Right lobe of liver (tissue), 6 donors: ENCODE measurements at regions not wholly inside any gene's neighbourhood (a gene's known extent, or its start where the extent isn't known, plus 50 kb on each side); places are given as distances from the start of the nearest gene placed in this dataset.

ENCODE experiments used
- ATAC-seq, 4 donors: fragments of 200-7000 bp; cut with Tn5 transposase; one replicate each; pipeline ENCODE4 v1.9.1; 2020; ENCODE audit warnings: mild to moderate bottlenecking in 4 of 4, moderate library complexity in 4 of 4
- DNase-seq, 3 donors: peaks; one replicate each; pipeline ENCODE4 v3.0.0-alpha.2; 2020
- H3K27ac ChIP-seq, 3 donors: fragments of 200-600 bp; one replicate each; pipeline ENCODE4 v1.8.0; 2022
- H3K27me3 ChIP-seq, 2 donors: fragments of 200-600 bp; one replicate each; pipeline ENCODE4 v1.8.0; 2022
- H3K36me3 ChIP-seq, 4 donors: fragments of 200-600 bp; sonication (generic) in 1 of 4; one replicate each; pipeline versions ENCODE4 v1.5.1 to v1.8.0; 2017 to 2022; ENCODE audit warnings: control low read depth in 1 of 4
- H3K4me1 ChIP-seq, 4 donors: fragments of 200-600 bp; sonication (generic) in 1 of 4; one replicate each; pipeline versions ENCODE4 v1.5.1 to v1.8.0; 2017 to 2022; ENCODE audit warnings: control low read depth in 1 of 4
- H3K4me3 ChIP-seq, 3 donors: fragments of 200-600 bp; one replicate each; pipeline ENCODE4 v1.8.0; 2022
- H3K9me3 ChIP-seq, 4 donors: fragments of 200-600 bp; sonication (generic) in 1 of 4; one replicate each; pipeline versions ENCODE4 v1.5.1 to v1.8.0; 2017 to 2022; ENCODE audit warnings: control low read depth in 1 of 4
- POLR2A ChIP-seq: fragments of 450-650 bp; IDR thresholded peaks from one replicate; pipeline ENCODE4 v1.6.1; 2017; ENCODE audit warnings: antibody characterized with exemption, mild to moderate bottlenecking
- WGBS: methylation state at CpG from one replicate; pipeline ENCODE4 v1.1.6; 2018; ENCODE audit warnings: low coverage, low lambda C conversion rate; ENCODE audit not compliant: insufficient coverage; ENCODE audit errors: missing lambda C conversion rate; 5-methylcytosine and 5-hydroxymethylcytosine counted together
- intact Hi-C, 2 donors: fragments of 100-400 bp; cut with DNase I; formaldehyde crosslinking; loops; one replicate each; pipeline versions ENCODE4 v1.11.2 to v1.14.1; 2022
- TF ChIP-seq, protein P1 (sequence below), 4 donors: fragments of 200-600 bp in 3 of 4; fragments of 450-650 bp in 1 of 4; IDR thresholded peaks; one replicate each; pipeline versions ENCODE4 v1.5.1 to v1.8.0; 2016 to 2022; ENCODE audit warnings: antibody characterized with exemption in 4 of 4, mild to moderate bottlenecking in 2 of 4
- donor health status: DM: no; HTN: yes; CAD: no.
- donor health status: DM: no; HTN: no; CAD: no.
- donor health status: DM: no; HTN: no; CAD: no.
- donor health status: DM: no; HTN: yes; CAD: no.
- donor health status: DM: no; HTN: yes; CAD: no.

DNA sequence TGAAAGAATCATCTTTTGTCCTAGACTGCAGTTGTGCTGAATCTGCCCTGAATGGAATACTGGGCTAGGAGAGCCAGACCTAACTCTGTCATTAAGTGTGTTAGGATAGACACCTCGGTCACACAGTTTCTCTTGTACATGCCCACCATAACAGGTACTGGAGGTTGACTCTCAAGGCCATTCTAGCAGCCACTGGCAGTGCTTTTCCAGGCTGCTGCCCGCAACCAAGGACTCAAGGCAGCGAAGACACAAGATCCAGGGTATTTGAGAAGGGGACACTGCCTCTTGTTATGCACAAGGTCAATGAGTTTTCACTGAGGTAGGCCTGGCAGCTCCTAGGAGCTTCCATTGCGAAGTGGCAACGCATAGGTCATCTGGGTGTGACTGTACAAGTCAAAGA lies 70.6 kb upstream of the ZNF746 start:
- Histone ChIP-seq H3K36me3 (no peaks in the 10 kb centered on the region), H3K4me3 (no peak overlapping the region), H3K9me3 (peaks cover 0 to 3% (median 0%) of the 10 kb centered on the region in 4 donors), H3K4me1 (no peaks in the 10 kb centered on the region), H3K27ac (no peak overlapping the region), H3K27me3 (no peaks in the 10 kb centered on the region)
- 92% methylated on average over 3 of the region's 5 CpGs for WGBS
- DNase-seq (no peak), ATAC-seq (no peak)
- intact Hi-C loops: no loop called here
- no peak for TF ChIP-seq POLR2A
- TF ChIP-seq, protein P1, sequence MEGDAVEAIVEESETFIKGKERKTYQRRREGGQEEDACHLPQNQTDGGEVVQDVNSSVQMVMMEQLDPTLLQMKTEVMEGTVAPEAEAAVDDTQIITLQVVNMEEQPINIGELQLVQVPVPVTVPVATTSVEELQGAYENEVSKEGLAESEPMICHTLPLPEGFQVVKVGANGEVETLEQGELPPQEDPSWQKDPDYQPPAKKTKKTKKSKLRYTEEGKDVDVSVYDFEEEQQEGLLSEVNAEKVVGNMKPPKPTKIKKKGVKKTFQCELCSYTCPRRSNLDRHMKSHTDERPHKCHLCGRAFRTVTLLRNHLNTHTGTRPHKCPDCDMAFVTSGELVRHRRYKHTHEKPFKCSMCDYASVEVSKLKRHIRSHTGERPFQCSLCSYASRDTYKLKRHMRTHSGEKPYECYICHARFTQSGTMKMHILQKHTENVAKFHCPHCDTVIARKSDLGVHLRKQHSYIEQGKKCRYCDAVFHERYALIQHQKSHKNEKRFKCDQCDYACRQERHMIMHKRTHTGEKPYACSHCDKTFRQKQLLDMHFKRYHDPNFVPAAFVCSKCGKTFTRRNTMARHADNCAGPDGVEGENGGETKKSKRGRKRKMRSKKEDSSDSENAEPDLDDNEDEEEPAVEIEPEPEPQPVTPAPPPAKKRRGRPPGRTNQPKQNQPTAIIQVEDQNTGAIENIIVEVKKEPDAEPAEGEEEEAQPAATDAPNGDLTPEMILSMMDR (IDR thresholded peaks at IDR 0.05): no peak

DNA sequence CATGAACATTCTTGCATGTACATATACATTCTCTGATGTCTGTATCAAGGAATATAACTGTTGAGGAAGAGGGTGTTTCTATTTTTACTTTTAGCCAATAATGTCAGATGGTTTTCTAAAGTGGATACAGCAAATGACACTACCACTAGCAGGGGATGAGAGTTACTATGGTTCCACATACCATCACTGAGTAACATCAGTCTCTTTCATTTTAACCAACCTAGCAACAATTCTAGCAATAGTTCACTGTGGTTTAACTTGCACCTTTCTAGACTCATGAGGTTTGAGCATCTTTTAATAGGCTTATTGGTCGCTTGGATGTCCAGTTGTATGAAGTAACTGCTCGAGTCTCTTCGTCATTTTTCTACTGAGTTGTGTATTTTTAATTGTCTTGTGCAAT lies 68.5 kb upstream of the ZNF746 start:
- ATAC-seq (no peak), DNase-seq (no peak)
- peaks cover 0 to 3% (median 0%) of the 10 kb centered on the region in 4 donors for H3K9me3 ChIP-seq
- no peaks in the 10 kb centered on the region for H3K4me1 ChIP-seq
- H3K27me3 ChIP-seq: no peaks in the 10 kb centered on the region
- TF ChIP-seq POLR2A: no peak
- 91% methylated on average over 3 of the region's 3 CpGs for WGBS
- intact Hi-C loops: no loop called here
- no peak overlapping the region for H3K4me3 ChIP-seq
- H3K36me3 ChIP-seq: no peaks in the 10 kb centered on the region
- no peak overlapping the region for H3K27ac ChIP-seq

DNA sequence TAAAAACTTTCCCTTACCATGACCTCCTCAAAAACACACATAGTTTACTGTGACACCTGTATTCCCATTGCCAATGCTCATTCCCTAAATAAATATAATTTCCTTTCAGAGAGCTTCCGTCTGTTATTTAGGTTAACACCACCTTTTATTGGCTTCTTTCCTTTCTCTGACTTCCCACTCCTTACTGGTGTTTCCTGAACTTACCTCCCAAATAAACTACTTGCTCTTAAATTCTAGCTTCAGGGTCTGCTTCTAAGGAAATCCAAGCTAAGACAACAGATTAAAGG lies 67.4 kb upstream of the ZNF746 start:
- intact Hi-C loops: no loop called here
- Histone ChIP-seq H3K27me3 (no peaks in the 10 kb centered on the region), H3K4me3 (no peak overlapping the region), H3K9me3 (peaks cover 0 to 3% (median 0%) of the 10 kb centered on the region in 4 donors), H3K36me3 (peaks cover 0 to 2% (median 0%) of the 10 kb centered on the region in 4 donors), H3K4me1 (no peaks in the 10 kb centered on the region), H3K27ac (no peak overlapping the region)
- no peak for TF ChIP-seq POLR2A
- TF ChIP-seq, protein P1 (IDR thresholded peaks at IDR 0.05): no peak
- no peak for ATAC-seq
- no peak for DNase-seq
- WGBS: 33% methylated on average over 1 of the region's 1 CpG

DNA sequence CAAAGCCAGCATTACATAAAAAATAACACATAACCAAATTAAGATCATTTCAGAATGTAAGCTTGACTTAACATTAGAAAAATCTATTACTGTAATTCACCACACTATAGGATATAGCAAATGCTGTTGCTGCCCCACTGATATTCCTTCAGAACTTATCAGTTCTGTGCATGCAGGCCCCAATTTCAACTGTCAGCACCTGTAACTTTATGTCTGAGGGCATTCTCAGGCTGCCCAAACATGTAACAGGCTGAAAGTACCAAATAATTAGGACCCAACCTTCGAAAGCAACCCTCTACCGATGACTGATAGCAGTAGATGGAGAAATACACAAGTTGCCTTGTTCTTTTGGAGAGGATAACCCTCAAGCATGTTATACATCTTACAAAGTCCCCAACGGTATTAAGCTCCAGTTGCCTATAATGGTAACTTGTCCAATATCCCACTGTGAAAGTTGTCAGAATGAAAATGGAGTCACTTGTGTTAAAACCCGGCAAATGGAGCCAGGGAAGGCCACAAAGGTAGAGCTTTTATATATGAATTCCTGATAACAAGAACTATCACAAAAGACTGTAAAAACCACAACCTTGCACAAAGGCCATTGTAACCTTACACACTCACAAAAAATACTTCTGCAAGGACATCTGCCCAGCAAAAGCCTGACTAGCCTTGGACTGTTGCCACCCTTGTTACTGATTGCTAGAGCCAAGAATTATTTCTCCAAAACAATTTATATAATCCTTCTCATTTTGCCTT lies 66.9 kb upstream of the ZNF746 start:
- H3K36me3 ChIP-seq: peaks cover 0 to 2% (median 0%) of the 10 kb centered on the region in 4 donors
- peaks cover 0 to 3% (median 0%) of the 10 kb centered on the region in 4 donors for H3K9me3 ChIP-seq
- no peak overlapping the region for H3K27ac ChIP-seq
- WGBS: 95% methylated on average over 4 of the region's 4 CpGs
- H3K4me1 ChIP-seq: no peaks in the 10 kb centered on the region
- H3K27me3 ChIP-seq: no peaks in the 10 kb centered on the region
- TF ChIP-seq, protein P1 (IDR thresholded peaks at IDR 0.05): no peak
- no peak for TF ChIP-seq POLR2A
- ATAC-seq (no peak), DNase-seq (no peak)
- intact Hi-C loops: no loop called here
- H3K4me3 ChIP-seq: no peak overlapping the region

DNA sequence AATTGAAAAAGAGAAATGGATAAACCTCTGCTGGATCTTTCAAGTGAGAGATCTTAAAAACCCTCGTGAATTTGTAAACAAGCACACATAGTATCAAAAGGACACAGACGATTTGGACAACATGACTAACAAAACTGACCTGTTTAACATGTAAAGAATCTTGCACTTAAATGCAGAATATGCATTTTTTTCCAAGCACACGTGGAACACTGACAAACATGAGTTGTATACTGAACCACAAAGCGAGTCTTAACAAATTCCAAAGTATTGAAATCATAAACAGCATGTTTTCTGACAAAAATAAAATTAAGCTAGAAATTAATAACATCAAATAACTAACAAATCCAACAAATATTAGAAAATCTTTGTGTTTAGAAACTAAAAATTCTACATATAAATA lies 65.0 kb upstream of the ZNF746 start:
- H3K9me3 ChIP-seq: no peaks in the 10 kb centered on the region
- WGBS: 80% methylated on average over 4 of the region's 4 CpGs
- H3K4me1 ChIP-seq: no peaks in the 10 kb centered on the region
- DNase-seq: no peak
- ATAC-seq: no peak
- intact Hi-C loops: no loop called here
- H3K27me3 ChIP-seq: no peaks in the 10 kb centered on the region
- H3K4me3 ChIP-seq: no peak overlapping the region
- peaks cover 0 to 8% (median 2%) of the 10 kb centered on the region in 4 donors for H3K36me3 ChIP-seq
- H3K27ac ChIP-seq: no peak overlapping the region
- TF ChIP-seq POLR2A: no peak
- TF ChIP-seq, protein P1 (IDR thresholded peaks at IDR 0.05): no peak
